ENCODE measurements at regions not wholly inside any gene's neighbourhood (a gene's known extent, or its start where the extent isn't known, plus 50 kb on each side); places are given as distances from the start of the nearest gene placed in this dataset.
"Not testable (repeated sequence)": the region's sequence is repeated elsewhere in the genome, so short reads cannot be mapped to it uniquely, and the experiment has no call there.

- DNase-seq: no peak
These were observed 566.2 kb downstream of the RAPGEF2 start for GRCh38 chr4:159669094-159669493.

GRCh38 chr4:159673221-159673620, 570.3 kb downstream of the RAPGEF2 start:
- DNase-seq: no peak

GRCh38 chr4:159674241-159674640, 571.4 kb downstream of the RAPGEF2 start:
- DNase-seq: no peak

GRCh38 chr4:159677521-159677920, 574.6 kb downstream of the RAPGEF2 start:
- no peak for DNase-seq

GRCh38 chr4:159682996-159683395, 580.1 kb downstream of the RAPGEF2 start:
- DNase-seq: no peak

- no peak for DNase-seq
These were observed 581.2 kb downstream of the RAPGEF2 start for GRCh38 chr4:159684061-159684460.

GRCh38 chr4:159685340-159686092, 582.6 kb downstream of the RAPGEF2 start:
- DNase-seq: no peak

- DNase-seq: no peak
These were observed 586.6 kb downstream of the RAPGEF2 start for GRCh38 chr4:159689526-159689925.

GRCh38 chr4:159697322-159698283, 594.7 kb downstream of the RAPGEF2 start:
- no peak for DNase-seq

GRCh38 chr4:159698336-159698735, 595.5 kb downstream of the RAPGEF2 start:
- DNase-seq: no peak

GRCh38 chr4:159702200-159702599, 599.3 kb downstream of the RAPGEF2 start:
- DNase-seq: no peak

- DNase-seq: no peak
These were observed 602.5 kb downstream of the RAPGEF2 start for GRCh38 chr4:159705334-159705733.

GRCh38 chr4:159706704-159707103, 603.8 kb downstream of the RAPGEF2 start:
- DNase-seq: no peak

- not testable (repeated sequence) for DNase-seq
These were observed 612.3 kb downstream of the RAPGEF2 start for GRCh38 chr4:159715180-159715579.

- no peak for DNase-seq
These were observed 616.7 kb downstream of the RAPGEF2 start for GRCh38 chr4:159719531-159719930.

- DNase-seq: no peak
These were observed 619.2 kb downstream of the RAPGEF2 start for GRCh38 chr4:159722052-159722451.

- DNase-seq: no peak
These were observed 620.0 kb downstream of the RAPGEF2 start for GRCh38 chr4:159722918-159723317.

- no peak for DNase-seq
These were observed 620.6 kb downstream of the RAPGEF2 start for GRCh38 chr4:159723341-159724048.

- DNase-seq: no peak
These were observed 622.7 kb downstream of the RAPGEF2 start for GRCh38 chr4:159725571-159725970.

GRCh38 chr4:159735281-159736207, 632.7 kb downstream of the RAPGEF2 start:
- no peak for DNase-seq

- DNase-seq: no peak
These were observed 633.5 kb downstream of the RAPGEF2 start for GRCh38 chr4:159736411-159736810.

- no peak for DNase-seq
These were observed 641.1 kb downstream of the RAPGEF2 start for GRCh38 chr4:159743971-159744370.
